K562 (cell line): ENCODE measurements at regions not wholly inside any gene's neighbourhood (a gene's known extent, or its start where the extent isn't known, plus 50 kb on each side); places are given as distances from the start of the nearest gene placed in this dataset.

ENCODE experiments used
- ATAC-seq: fragments of 200-7000 bp; cut with Tn5 transposase; 3 replicates; pipeline ENCODE4 v1.9.1; 2020; ENCODE audit warnings: moderate library complexity
- BruUV-seq: library from RNA; stranded (reverse); fragments of 400-500 nt; replicated peaks from 2 replicates; lab custom pipeline; 2021; lab: Mats Ljungman, UMichigan
- CTCF ChIA-PET: fragments of 300-600 bp; formaldehyde crosslinking; extraction: SDS; loops from one replicate; lab custom pipeline; 2021; ENCODE audit warnings: low intra/inter-chr PET ratio; lab: Yijun Ruan, JAX
- POLR2A ChIA-PET: fragments of 300-600, 350-650 bp; sonication (Branson Sonifier 250); formaldehyde crosslinking; extraction: SDS; loops from one replicate; lab custom pipeline; 2021; ENCODE audit warnings: antibody characterized with exemption, inconsistent platforms; lab: Yijun Ruan, JAX
- DNase-seq, 4 experiments: peaks; one replicate each; pipeline versions ENCODE4 v3.0.0 to v3.0.0-alpha.2; 2011 to 2018; ENCODE audit warnings: low spot score in 3 of 4, mixed read lengths in 3 of 4; ENCODE audit errors: extremely low read depth in 1 of 4
- FAIRE-seq: peaks from 2 replicates; lab custom pipeline; 2011; peaks lifted over from hg19 to GRCh38; lab: Jason Lieb, UNC
- H2AFZ ChIP-seq: 2 replicates; pipeline ENCODE4 v1.6.0; 2011; ENCODE audit warnings: low read depth, low read length, control low read depth, inconsistent platforms
- H3K27ac ChIP-seq: fragments of 200-600 bp; 3 replicates; pipeline ENCODE4 v1.8.0; 2011; ENCODE audit warnings: low read depth, mild to moderate bottlenecking, control low read depth, inconsistent platforms, low read length, moderate library complexity, mixed read lengths; ENCODE audit errors: extremely low read depth
- H3K27me3 ChIP-seq, 2 experiments: fragments of 300-600 bp in 1 of 2; 2 replicates in 1 of 2; 3 replicates in 1 of 2; pipeline versions ENCODE4 v1.6.0 to v1.8.0; 2011; ENCODE audit warnings: inconsistent platforms in 2 of 2, low read length in 2 of 2, mild to moderate bottlenecking in 1 of 2, mixed read lengths in 1 of 2, moderate library complexity in 1 of 2; ENCODE audit not compliant: control insufficient read depth in 2 of 2, insufficient read depth in 2 of 2
- H3K36me3 ChIP-seq: fragments of 300-600 bp; 3 replicates; pipeline ENCODE4 v1.8.0; 2011; ENCODE audit warnings: mild to moderate bottlenecking, low read length, inconsistent platforms; ENCODE audit not compliant: control insufficient read depth, insufficient read depth
- H3K4me1 ChIP-seq, 2 experiments: fragments of 200-600 bp in 1 of 2; replicated peaks in 1 of 2; 2 replicates in 1 of 2; 3 replicates in 1 of 2; pipeline versions ENCODE4 v1.5.1 to v1.8.0; 2011; ENCODE audit warnings: inconsistent platforms in 2 of 2, low read length in 2 of 2, mild to moderate bottlenecking in 1 of 2, mixed read lengths in 1 of 2, moderate library complexity in 1 of 2; ENCODE audit not compliant: control insufficient read depth in 2 of 2, insufficient read depth in 2 of 2
- H3K4me2 ChIP-seq: 2 replicates; pipeline ENCODE4 v1.6.1; 2011; ENCODE audit warnings: low read length, control low read depth, inconsistent platforms, mixed read lengths; ENCODE audit not compliant: insufficient read depth
- H3K4me3 ChIP-seq: fragments of 200-600 bp; sonication (generic), shearing (Covaris generic); 2 replicates; pipeline ENCODE4 v1.5.1; 2016; ENCODE audit warnings: control low read depth, inconsistent platforms
- H3K79me2 ChIP-seq: fragments of 200-600 bp; 3 replicates; pipeline ENCODE4 v1.8.0; 2011; ENCODE audit warnings: low read length, inconsistent platforms; ENCODE audit not compliant: control insufficient read depth, insufficient read depth
- H3K9ac ChIP-seq, 2 experiments: 2 replicates each; pipeline versions ENCODE4 v1.6.0 to v1.6.1; 2011; ENCODE audit warnings: low read depth in 2 of 2, low read length in 2 of 2, control low read depth in 1 of 2, inconsistent platforms in 1 of 2, mild to moderate bottlenecking in 1 of 2, mixed read lengths in 1 of 2; ENCODE audit not compliant: insufficient read depth in 1 of 2
- H3K9me1 ChIP-seq: one replicate; pipeline ENCODE4 v1.6.0; 2011; ENCODE audit warnings: inconsistent platforms, mild to moderate bottlenecking, low read length, moderate library complexity; ENCODE audit not compliant: control insufficient read depth, insufficient read depth
- H3K9me3 ChIP-seq: replicated peaks from 2 replicates; pipeline ENCODE4 v1.5.1; 2011; ENCODE audit warnings: low read depth, low read length, inconsistent platforms; ENCODE audit not compliant: control insufficient read depth, insufficient read depth
- H4K20me1 ChIP-seq: replicated peaks from 2 replicates; pipeline ENCODE4 v1.6.1; 2011; ENCODE audit warnings: low read length, inconsistent platforms, mixed read lengths; ENCODE audit not compliant: control insufficient read depth, insufficient read depth
- DIDO1 ChIP-seq: fragments of 450-650 bp; IDR thresholded peaks from 2 replicates; pipeline ENCODE4 v1.6.1; 2016; ENCODE audit warnings: low read depth, missing biosample characterization, missing genetic modification characterization
- FIP1L1 ChIP-seq: fragments of 200-400 bp; formaldehyde crosslinking; IDR thresholded peaks from 2 replicates; pipeline ENCODE4 v1.6.1; 2018; ENCODE audit warnings: mild to moderate bottlenecking, low read depth, low read length; ENCODE audit not compliant: poor library complexity, severe bottlenecking
- FOXJ2 ChIP-seq: fragments of 200-800 bp; sonication (Bioruptor generic); IDR thresholded peaks from 2 replicates; pipeline ENCODE4 v1.6.1; 2016; ENCODE audit warnings: missing genetic modification characterization, missing compliant biosample characterization
- HEY1 ChIP-seq: fragments of 250-450 bp; sonication (Bioruptor Pico); IDR thresholded peaks from 2 replicates; pipeline ENCODE4 v1.5.0; 2020; ENCODE audit warnings: mild to moderate bottlenecking, moderate library complexity, borderline replicate concordance
- HSF4 ChIP-seq: fragments of 250-450 bp; sonication (Bioruptor Pico); IDR thresholded peaks from 2 replicates; pipeline ENCODE4 v2.1.2; 2022; ENCODE audit warnings: mild to moderate bottlenecking, moderate library complexity, borderline replicate concordance
- MEF2D ChIP-seq: conservative IDR thresholded peaks from 2 replicates; pipeline ENCODE4 v1.6.1; 2016; ENCODE audit warnings: low read depth, missing genetic modification characterization, missing compliant biosample characterization
- MTA2 ChIP-seq: fragments of 450-650 bp; IDR thresholded peaks from 2 replicates; pipeline ENCODE4 v1.6.1; 2016; ENCODE audit warnings: low read depth
- MYC ChIP-seq, 2 experiments: fragments of 250-450 bp in 1 of 2; sonication (Bioruptor Pico) in 1 of 2; IDR thresholded peaks; 2 replicates each; pipeline versions ENCODE4 v1.5.1 to v1.6.1; 2012 to 2021; ENCODE audit warnings: low read depth in 2 of 2, borderline replicate concordance in 1 of 2, improper control_type of control experiment in 1 of 2, low read length in 1 of 2, mild to moderate bottlenecking in 1 of 2, moderate library complexity in 1 of 2
- NFATC3 ChIP-seq: fragments of 450-650 bp; IDR thresholded peaks from 2 replicates; pipeline ENCODE4 v1.6.1; 2017; ENCODE audit warnings: mild to moderate bottlenecking
- NR3C1 ChIP-seq: sonication (generic); formaldehyde crosslinking; IDR thresholded peaks from 2 replicates; pipeline ENCODE4 v1.8.1; 2022; ENCODE audit warnings: missing genetic modification reagents
- PCBP1 ChIP-seq: fragments of 200-400 bp; formaldehyde crosslinking; IDR thresholded peaks from 2 replicates; pipeline ENCODE4 v1.6.1; 2018; ENCODE audit warnings: mild to moderate bottlenecking, low read depth, low read length; ENCODE audit not compliant: poor library complexity, severe bottlenecking
- POU5F1 ChIP-seq: fragments of 150-350 bp; IDR thresholded peaks from 2 replicates; pipeline ENCODE4 v1.6.1; 2014; ENCODE audit warnings: borderline replicate concordance, low read length, low read depth, mild to moderate bottlenecking; ENCODE audit not compliant: partially characterized antibody
- PTTG1 ChIP-seq: fragments of 450-650 bp; IDR thresholded peaks from 2 replicates; pipeline ENCODE4 v1.6.1; 2016; ENCODE audit warnings: low read depth, mild to moderate bottlenecking, missing genetic modification characterization, missing compliant biosample characterization
- SIN3A ChIP-seq, 2 experiments: fragments of 150-350 bp in 1 of 2; IDR thresholded peaks; 2 replicates each; pipeline ENCODE4 v1.6.1; 2011 to 2016; ENCODE audit warnings: borderline replicate concordance in 2 of 2, low read depth in 2 of 2, low read length in 2 of 2, mild to moderate bottlenecking in 2 of 2, moderate library complexity in 2 of 2; ENCODE audit not compliant: control insufficient read depth in 1 of 2
- SMARCA4 ChIP-seq: fragments of 450-650 bp; IDR thresholded peaks from 2 replicates; pipeline ENCODE4 v1.6.1; 2016
- TARDBP ChIP-seq: fragments of 450-650 bp; IDR thresholded peaks from 2 replicates; pipeline ENCODE4 v1.6.1; 2016
- TCF15 ChIP-seq: fragments of 250-450 bp; sonication (Bioruptor Pico); IDR thresholded peaks from 2 replicates; pipeline ENCODE4 v1.8.0; 2022; ENCODE audit warnings: moderate library complexity, mild to moderate bottlenecking, inconsistent platforms
- XRCC5 ChIP-seq: fragments of 200-400 bp; formaldehyde crosslinking; IDR thresholded peaks from 2 replicates; pipeline ENCODE4 v1.6.1; 2017; ENCODE audit warnings: low read depth, mild to moderate bottlenecking, low read length
- ZNF175 ChIP-seq: fragments of 200-800 bp; sonication (Bioruptor generic); IDR thresholded peaks from 2 replicates; pipeline ENCODE4 v1.6.1; 2016; ENCODE audit warnings: low read depth, mild to moderate bottlenecking, missing genetic modification characterization, missing compliant biosample characterization
- ZNF324 ChIP-seq: fragments of 250-450 bp; sonication (Bioruptor Pico); IDR thresholded peaks from 2 replicates; pipeline ENCODE4 v1.4.0; 2020; ENCODE audit warnings: mild to moderate bottlenecking
- ZNF551 ChIP-seq: fragments of 250-450 bp; sonication (Bioruptor Pico); IDR thresholded peaks from 2 replicates; pipeline ENCODE4 v1.5.0; 2021; ENCODE audit warnings: mild to moderate bottlenecking, moderate library complexity
- ZNF695 ChIP-seq: fragments of 450-650 bp; formaldehyde crosslinking; IDR thresholded peaks from 2 replicates; pipeline ENCODE4 v1.4.0; 2020; ENCODE audit warnings: mild to moderate bottlenecking, moderate library complexity
- WGBS: fragments of 100-300 bp; shearing (Covaris generic); methylation state at CpG from one replicate; pipeline ENCODE4 v1.1.6; 2016; ENCODE audit warnings: low coverage, mixed read lengths; ENCODE audit not compliant: insufficient coverage; ENCODE audit errors: missing lambda C conversion rate; 5-methylcytosine and 5-hydroxymethylcytosine counted together
- in situ Hi-C: fragments of 300-500 bp; cut with MboI; formaldehyde crosslinking; loops from 4 replicates; pipeline ENCODE4 v1.15.0; 2018; ENCODE audit warnings: inconsistent platforms, mixed read lengths
- intact Hi-C: fragments of 100-400 bp; cut with micrococcal nuclease; formaldehyde crosslinking; loops from 2 replicates; pipeline ENCODE4 v1.14.2; 2022

- H3K9ac ChIP-seq: peak overlapping the region; percentile 69 to 79; a peak in 3 of 4 replicates
- H3K9me1 ChIP-seq: no peaks in the 10 kb centered on the region
- peak overlapping the region; percentile 56; the same call in 2 of the 3 replicates for H3K27ac ChIP-seq
- H3K4me3 ChIP-seq: peak overlapping the region; percentile 47
- DNase-seq: peak; percentile 71 to 84 (median 78)
- BruUV-seq: no TSS peak
- no peaks in the 10 kb centered on the region for H3K79me2 ChIP-seq
- intact Hi-C loops: no loop called here
- peak overlapping the region; percentile 94 for H2AFZ ChIP-seq
- in situ Hi-C loops: no loop called here
- peaks cover 3% of the 10 kb centered on the region in 2 experiments; a peak in 2 of 5 replicates for H3K27me3 ChIP-seq
- no peaks in the 10 kb centered on the region for H3K36me3 ChIP-seq
- 5% methylated on average over 11 of the region's 11 CpGs for WGBS
- ChIA-PET CTCF (no interaction called here), POLR2A (interaction anchor here (0.8 kb wide), 1 partner anchor 200 kb away, joined by 3 read pairs; no protein-coding TSS in a partner anchor)
- no peaks in the 10 kb centered on the region for H3K9me3 ChIP-seq
- no peaks in the 10 kb centered on the region; the same call in 1 of the 2 replicates for H4K20me1 ChIP-seq
- FAIRE-seq: peak; percentile 82
- H3K4me1 ChIP-seq: no peaks in the 10 kb centered on the region; a peak in 1 of 5 replicates
- peak overlapping the region; percentile 88 for H3K4me2 ChIP-seq
- peak; percentile 99 for ATAC-seq
- TF ChIP-seq TCF15 (CRISPR knock-in tag) (no peak), ZNF695 (CRISPR knock-in tag) (no peak), FOXJ2 (tag) (no peak), MTA2 (no peak), DIDO1 (peak; percentile 77; the same call in 1 of the 2 replicates), NR3C1 (no peak), HEY1 (CRISPR knock-in tag) (no peak), TARDBP (no peak), XRCC5 (no peak), PCBP1 (no peak), ZNF175 (CRISPR knock-in tag) (peak; percentile 79; the same call in 1 of the 2 replicates), SMARCA4 (no peak), ZNF551 (CRISPR knock-in tag) (no peak), HSF4 (CRISPR knock-in tag) (no peak), MEF2D (tag) (no peak; the same call in 1 of the 2 replicates), MYC (IDR thresholded peaks at IDR 0.05; ENCODE audit: low read depth, low read length) (0 out of 2 replicates have a peak, but pooled peaks have one; percentile 22), MYC (CRISPR knock-in tag; IDR thresholded peaks at IDR 0.05; ENCODE audit: borderline replicate concordance, low read depth) (no peak), SIN3A (IDR thresholded peaks at IDR 0.05; ENCODE audit: borderline replicate concordance in 2 of 2, control insufficient read depth in 1 of 2, low read depth in 2 of 2, low read length in 2 of 2) (no peak), ZNF324 (CRISPR knock-in tag) (no peak), POU5F1 (no peak), NFATC3 (no peak), PTTG1 (tag) (no peak), FIP1L1 (no peak)
These were observed 238.3 kb upstream of the RNF32 start for GRCh38 chr7:156402255-156402654.
